Stromal cell of bone marrow (primary cell): ENCODE measurements at regions not wholly inside any gene's neighbourhood (a gene's known extent, or its start where the extent isn't known, plus 50 kb on each side); places are given as distances from the start of the nearest gene placed in this dataset.
A peak's percentile ranks its signal among the peaks of the same experiment; 100 is the strongest.
"Not testable (repeated sequence)": the region's sequence is repeated elsewhere in the genome, so short reads cannot be mapped to it uniquely, and the experiment has no call there.

Source experiments
- DNase-seq: peaks from one replicate; pipeline ENCODE4 v3.0.0-alpha.2; 2012; ENCODE audit warnings: low read depth

- DNase-seq: no peak
These were observed 1233.3 kb upstream of the PABPC4L start for GRCh38 chr4:135434936-135435335.

GRCh38 chr4:135429528-135429927 lies 1227.9 kb upstream of the PABPC4L start:
- DNase-seq: no peak

- DNase-seq: peak; percentile 3
These were observed 1216.8 kb upstream of the PABPC4L start for GRCh38 chr4:135418353-135418752.

GRCh38 chr4:135412213-135412612 lies 1210.6 kb upstream of the PABPC4L start:
- no peak for DNase-seq

GRCh38 chr4:135411251-135411650 lies 1209.7 kb upstream of the PABPC4L start:
- no peak for DNase-seq

- not testable (repeated sequence) for DNase-seq
These were observed 1207.7 kb upstream of the PABPC4L start for GRCh38 chr4:135409261-135409660.

GRCh38 chr4:135408109-135408508 lies 1206.5 kb upstream of the PABPC4L start:
- no peak for DNase-seq

GRCh38 chr4:135406597-135406996 lies 1205.0 kb upstream of the PABPC4L start:
- DNase-seq: not testable (repeated sequence)

- DNase-seq: no peak
These were observed 1184.4 kb upstream of the PABPC4L start for GRCh38 chr4:135385830-135386581.

- DNase-seq: no peak
These were observed 1182.0 kb upstream of the PABPC4L start for GRCh38 chr4:135383356-135384288.

GRCh38 chr4:135382280-135382959 lies 1180.8 kb upstream of the PABPC4L start:
- no peak for DNase-seq

- no peak for DNase-seq
These were observed 1170.5 kb upstream of the PABPC4L start for GRCh38 chr4:135372131-135372530.

- DNase-seq: no peak
These were observed 1169.5 kb upstream of the PABPC4L start for GRCh38 chr4:135371137-135371536.

GRCh38 chr4:135368831-135369230 lies 1167.2 kb upstream of the PABPC4L start:
- peak; percentile 25 for DNase-seq

GRCh38 chr4:135365065-135365464 lies 1163.5 kb upstream of the PABPC4L start:
- no peak for DNase-seq

GRCh38 chr4:135359128-135359527 lies 1157.5 kb upstream of the PABPC4L start:
- DNase-seq: no peak

GRCh38 chr4:135357091-135357490 lies 1155.5 kb upstream of the PABPC4L start:
- DNase-seq: no peak

- DNase-seq: no peak
These were observed 1153.3 kb upstream of the PABPC4L start for GRCh38 chr4:135354876-135355275.

GRCh38 chr4:135353008-135353407 lies 1151.4 kb upstream of the PABPC4L start:
- no peak for DNase-seq

GRCh38 chr4:135344492-135344891 lies 1142.9 kb upstream of the PABPC4L start:
- DNase-seq: no peak

- DNase-seq: no peak
These were observed 1136.6 kb upstream of the PABPC4L start for GRCh38 chr4:135338181-135338580.

GRCh38 chr4:135325264-135325663 lies 1123.7 kb upstream of the PABPC4L start:
- no peak for DNase-seq
